Right lobe of liver (tissue), 4 donors: ENCODE measurements at regions not wholly inside any gene's neighbourhood (a gene's known extent, or its start where the extent isn't known, plus 50 kb on each side); places are given as distances from the start of the nearest gene placed in this dataset.

Source experiments
- POLR2A ChIP-seq: fragments of 450-650 bp; IDR thresholded peaks from one replicate; pipeline ENCODE4 v1.6.1; 2017; ENCODE audit warnings: antibody characterized with exemption, mild to moderate bottlenecking
- TF ChIP-seq, protein P1 (sequence below), 4 donors: fragments of 200-600 bp in 3 of 4; fragments of 450-650 bp in 1 of 4; IDR thresholded peaks; one replicate each; pipeline versions ENCODE4 v1.5.1 to v1.8.0; 2016 to 2022; ENCODE audit warnings: antibody characterized with exemption in 4 of 4, mild to moderate bottlenecking in 2 of 4
- donor health status: DM: no; HTN: no; CAD: no.
- donor health status: DM: no; HTN: no; CAD: no.
- donor health status: DM: no; HTN: yes; CAD: no.

DNA sequence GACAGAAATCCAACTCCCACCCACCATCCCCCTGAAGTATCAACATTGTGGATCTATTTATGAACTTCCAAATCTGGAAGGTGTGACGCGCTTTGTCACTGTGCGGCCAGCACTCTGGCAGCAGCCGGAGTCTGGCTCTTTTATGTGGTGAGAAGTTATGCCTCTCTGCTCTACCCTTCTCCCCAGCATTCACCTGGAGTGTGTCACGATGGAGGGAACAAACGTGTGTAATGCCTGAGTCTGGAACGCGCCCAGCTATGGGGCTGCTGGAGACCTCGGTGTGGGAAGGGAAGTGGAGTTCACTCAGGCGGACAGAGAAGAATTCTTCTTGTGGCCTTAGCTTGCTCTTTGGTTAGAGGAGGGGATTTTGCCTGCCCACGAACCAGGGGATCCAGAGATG lies 222.1 kb upstream of the RPL34 start:
- TF ChIP-seq, protein P1, sequence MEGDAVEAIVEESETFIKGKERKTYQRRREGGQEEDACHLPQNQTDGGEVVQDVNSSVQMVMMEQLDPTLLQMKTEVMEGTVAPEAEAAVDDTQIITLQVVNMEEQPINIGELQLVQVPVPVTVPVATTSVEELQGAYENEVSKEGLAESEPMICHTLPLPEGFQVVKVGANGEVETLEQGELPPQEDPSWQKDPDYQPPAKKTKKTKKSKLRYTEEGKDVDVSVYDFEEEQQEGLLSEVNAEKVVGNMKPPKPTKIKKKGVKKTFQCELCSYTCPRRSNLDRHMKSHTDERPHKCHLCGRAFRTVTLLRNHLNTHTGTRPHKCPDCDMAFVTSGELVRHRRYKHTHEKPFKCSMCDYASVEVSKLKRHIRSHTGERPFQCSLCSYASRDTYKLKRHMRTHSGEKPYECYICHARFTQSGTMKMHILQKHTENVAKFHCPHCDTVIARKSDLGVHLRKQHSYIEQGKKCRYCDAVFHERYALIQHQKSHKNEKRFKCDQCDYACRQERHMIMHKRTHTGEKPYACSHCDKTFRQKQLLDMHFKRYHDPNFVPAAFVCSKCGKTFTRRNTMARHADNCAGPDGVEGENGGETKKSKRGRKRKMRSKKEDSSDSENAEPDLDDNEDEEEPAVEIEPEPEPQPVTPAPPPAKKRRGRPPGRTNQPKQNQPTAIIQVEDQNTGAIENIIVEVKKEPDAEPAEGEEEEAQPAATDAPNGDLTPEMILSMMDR (IDR thresholded peaks at IDR 0.05), result no peak
- TF ChIP-seq POLR2A, result no peak
